ENCODE measurements at regions not wholly inside any gene's neighbourhood (a gene's known extent, or its start where the extent isn't known, plus 50 kb on each side); places are given as distances from the start of the nearest gene placed in this dataset.
"Not testable (repeated sequence)": the region's sequence is repeated elsewhere in the genome, so short reads cannot be mapped to it uniquely, and the experiment has no call there.

- DNase-seq (ENCODE audit: low read depth in 2 of 2), result no peak
Measured at GRCh38 chr18:43797347-43797746, 520.1 kb upstream of the SYT4 start.

GRCh38 chr18:43800584-43800983 lies 523.3 kb upstream of the SYT4 start:
- DNase-seq (ENCODE audit: low read depth in 2 of 2), result no peak

GRCh38 chr18:43805646-43806194 lies 528.4 kb upstream of the SYT4 start:
- no peak for DNase-seq (ENCODE audit: low read depth in 2 of 2)

- DNase-seq (ENCODE audit: low read depth in 2 of 2), result no peak
Measured at GRCh38 chr18:43812627-43813026, 535.3 kb upstream of the SYT4 start.

GRCh38 chr18:43819397-43819796 lies 542.1 kb upstream of the SYT4 start:
- no peak for DNase-seq (ENCODE audit: low read depth in 2 of 2)

- DNase-seq (ENCODE audit: low read depth in 2 of 2), result no peak
Measured at GRCh38 chr18:43819873-43820272, 542.6 kb upstream of the SYT4 start.

GRCh38 chr18:43825768-43826167 lies 548.5 kb upstream of the SYT4 start:
- DNase-seq (ENCODE audit: low read depth in 2 of 2), result no peak

- DNase-seq (ENCODE audit: low read depth in 2 of 2), result no peak
Measured at GRCh38 chr18:43826215-43826614, 548.9 kb upstream of the SYT4 start.

GRCh38 chr18:43827311-43827710 lies 550.0 kb upstream of the SYT4 start:
- no peak for DNase-seq (ENCODE audit: low read depth in 2 of 2)

- no peak for DNase-seq (ENCODE audit: low read depth in 2 of 2)
Measured at GRCh38 chr18:43830303-43830702, 553.0 kb upstream of the SYT4 start.

GRCh38 chr18:43830947-43831346 lies 553.7 kb upstream of the SYT4 start:
- DNase-seq (ENCODE audit: low read depth in 2 of 2), result no peak

- DNase-seq (ENCODE audit: low read depth in 2 of 2), result no peak
Measured at GRCh38 chr18:43846299-43846698, 569.0 kb upstream of the SYT4 start.

GRCh38 chr18:43847164-43848091 lies 570.1 kb upstream of the SYT4 start:
- DNase-seq (ENCODE audit: low read depth in 2 of 2), result no peak

GRCh38 chr18:43849831-43850230 lies 572.5 kb upstream of the SYT4 start:
- DNase-seq (ENCODE audit: low read depth in 2 of 2), result not testable (repeated sequence)

- no peak for DNase-seq (ENCODE audit: low read depth in 2 of 2)
Measured at GRCh38 chr18:43855376-43855775, 578.1 kb upstream of the SYT4 start.

GRCh38 chr18:43863180-43863579 lies 585.9 kb upstream of the SYT4 start:
- DNase-seq (ENCODE audit: low read depth in 2 of 2), result no peak

- no peak for DNase-seq (ENCODE audit: low read depth in 2 of 2)
Measured at GRCh38 chr18:43866696-43867095, 589.4 kb upstream of the SYT4 start.

- DNase-seq (ENCODE audit: low read depth in 2 of 2), result no peak
Measured at GRCh38 chr18:43868497-43868995, 591.3 kb upstream of the SYT4 start.

- DNase-seq (ENCODE audit: low read depth in 2 of 2), result no peak
Measured at GRCh38 chr18:43869451-43870008, 592.2 kb upstream of the SYT4 start.

GRCh38 chr18:43870626-43871025 lies 593.3 kb upstream of the SYT4 start:
- no peak for DNase-seq (ENCODE audit: low read depth in 2 of 2)

GRCh38 chr18:43875511-43875910 lies 598.2 kb upstream of the SYT4 start:
- no peak for DNase-seq (ENCODE audit: low read depth in 2 of 2)

- DNase-seq (ENCODE audit: low read depth in 2 of 2), result no peak
Measured at GRCh38 chr18:43876286-43876685, 599.0 kb upstream of the SYT4 start.

- no peak for DNase-seq (ENCODE audit: low read depth in 2 of 2)
Measured at GRCh38 chr18:43876748-43877147, 599.5 kb upstream of the SYT4 start.

Data from activated CD8-positive, alpha-beta memory T cell treated with anti-CD3 and anti-CD28 coated beads for 4 hours (primary cell).